Esophagus squamous epithelium (tissue), 4 donors: ENCODE measurements at regions not wholly inside any gene's neighbourhood (a gene's known extent, or its start where the extent isn't known, plus 50 kb on each side); places are given as distances from the start of the nearest gene placed in this dataset.

Experiments used
- POLR2A ChIP-seq, 4 donors: fragments of 450-650 bp; IDR thresholded peaks; one replicate each; pipeline ENCODE4 v1.6.1; 2017; ENCODE audit warnings: antibody characterized with exemption in 4 of 4, mild to moderate bottlenecking in 4 of 4, moderate library complexity in 3 of 4
- TF ChIP-seq, protein P1 (sequence below), 6 experiments: fragments of 450-650 bp in 4 of 6; fragments of 200-600 bp in 2 of 6; sonication (generic) in 2 of 6; IDR thresholded peaks; one replicate each; pipeline ENCODE4 v1.5.1; 2016 to 2019; ENCODE audit warnings: antibody characterized with exemption in 6 of 6, mild to moderate bottlenecking in 4 of 6, moderate library complexity in 4 of 6

DNA sequence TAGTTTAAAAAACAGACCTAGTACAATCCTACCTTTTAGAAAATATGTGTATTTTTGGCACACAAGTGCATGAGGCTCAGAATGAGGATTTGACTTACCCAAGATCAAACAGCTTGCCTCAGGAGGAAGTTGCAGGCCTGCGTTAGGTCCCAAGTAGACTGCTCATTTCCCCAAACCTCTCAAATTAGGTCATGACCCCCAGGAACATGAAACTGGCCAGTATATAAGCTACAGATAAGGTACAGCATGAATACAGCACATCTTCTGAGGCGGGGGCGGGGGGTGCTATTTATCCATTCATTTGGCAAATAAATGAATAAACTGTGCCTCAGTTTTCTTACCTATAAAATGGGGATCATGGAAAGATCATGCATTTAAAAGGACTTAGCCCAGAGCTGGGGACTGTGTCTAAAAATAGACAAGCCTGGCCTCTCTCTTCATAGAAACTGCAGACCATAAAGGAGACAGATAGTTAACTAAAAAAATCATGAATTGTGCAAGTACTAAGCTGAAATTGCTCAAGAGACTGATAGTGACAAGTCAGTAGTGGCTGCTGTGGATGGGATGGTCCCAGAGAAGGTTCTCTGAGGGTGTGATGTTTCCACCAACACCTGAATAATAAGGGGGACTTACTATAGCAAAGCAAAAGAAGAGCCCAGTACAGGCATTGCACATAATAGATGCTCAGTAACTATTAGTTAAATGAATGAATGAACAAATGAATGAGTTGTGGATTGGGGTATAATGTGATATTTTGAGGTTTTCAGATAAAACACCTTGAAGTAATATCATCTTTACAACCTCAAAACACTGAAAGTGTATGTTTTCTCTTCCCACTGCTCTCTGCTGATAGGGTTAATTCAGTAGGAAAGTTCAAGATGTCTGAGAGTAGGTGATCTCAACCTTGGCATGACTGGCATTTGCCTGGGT, 258.5 kb upstream of the PROK2 start:
- TF ChIP-seq, protein P1, sequence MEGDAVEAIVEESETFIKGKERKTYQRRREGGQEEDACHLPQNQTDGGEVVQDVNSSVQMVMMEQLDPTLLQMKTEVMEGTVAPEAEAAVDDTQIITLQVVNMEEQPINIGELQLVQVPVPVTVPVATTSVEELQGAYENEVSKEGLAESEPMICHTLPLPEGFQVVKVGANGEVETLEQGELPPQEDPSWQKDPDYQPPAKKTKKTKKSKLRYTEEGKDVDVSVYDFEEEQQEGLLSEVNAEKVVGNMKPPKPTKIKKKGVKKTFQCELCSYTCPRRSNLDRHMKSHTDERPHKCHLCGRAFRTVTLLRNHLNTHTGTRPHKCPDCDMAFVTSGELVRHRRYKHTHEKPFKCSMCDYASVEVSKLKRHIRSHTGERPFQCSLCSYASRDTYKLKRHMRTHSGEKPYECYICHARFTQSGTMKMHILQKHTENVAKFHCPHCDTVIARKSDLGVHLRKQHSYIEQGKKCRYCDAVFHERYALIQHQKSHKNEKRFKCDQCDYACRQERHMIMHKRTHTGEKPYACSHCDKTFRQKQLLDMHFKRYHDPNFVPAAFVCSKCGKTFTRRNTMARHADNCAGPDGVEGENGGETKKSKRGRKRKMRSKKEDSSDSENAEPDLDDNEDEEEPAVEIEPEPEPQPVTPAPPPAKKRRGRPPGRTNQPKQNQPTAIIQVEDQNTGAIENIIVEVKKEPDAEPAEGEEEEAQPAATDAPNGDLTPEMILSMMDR (IDR thresholded peaks at IDR 0.05) = no peak
- no peak for TF ChIP-seq POLR2A (IDR thresholded peaks at IDR 0.05)
